ENCODE measurements at regions not wholly inside any gene's neighbourhood (a gene's known extent, or its start where the extent isn't known, plus 50 kb on each side); places are given as distances from the start of the nearest gene placed in this dataset.

- WGBS, 2 donors = 67 to 81% methylated on average over 1 of the region's 1 CpG
- intact Hi-C loops (cut with DNase I) = no loop called here
- H3K9me3 ChIP-seq = no peaks in the 10 kb centered on the region
- ATAC-seq (no peak), DNase-seq (no peak), FAIRE-seq (no peak)
- no peaks in the 10 kb centered on the region for H3K36me3 ChIP-seq
- TF ChIP-seq, protein P1, sequence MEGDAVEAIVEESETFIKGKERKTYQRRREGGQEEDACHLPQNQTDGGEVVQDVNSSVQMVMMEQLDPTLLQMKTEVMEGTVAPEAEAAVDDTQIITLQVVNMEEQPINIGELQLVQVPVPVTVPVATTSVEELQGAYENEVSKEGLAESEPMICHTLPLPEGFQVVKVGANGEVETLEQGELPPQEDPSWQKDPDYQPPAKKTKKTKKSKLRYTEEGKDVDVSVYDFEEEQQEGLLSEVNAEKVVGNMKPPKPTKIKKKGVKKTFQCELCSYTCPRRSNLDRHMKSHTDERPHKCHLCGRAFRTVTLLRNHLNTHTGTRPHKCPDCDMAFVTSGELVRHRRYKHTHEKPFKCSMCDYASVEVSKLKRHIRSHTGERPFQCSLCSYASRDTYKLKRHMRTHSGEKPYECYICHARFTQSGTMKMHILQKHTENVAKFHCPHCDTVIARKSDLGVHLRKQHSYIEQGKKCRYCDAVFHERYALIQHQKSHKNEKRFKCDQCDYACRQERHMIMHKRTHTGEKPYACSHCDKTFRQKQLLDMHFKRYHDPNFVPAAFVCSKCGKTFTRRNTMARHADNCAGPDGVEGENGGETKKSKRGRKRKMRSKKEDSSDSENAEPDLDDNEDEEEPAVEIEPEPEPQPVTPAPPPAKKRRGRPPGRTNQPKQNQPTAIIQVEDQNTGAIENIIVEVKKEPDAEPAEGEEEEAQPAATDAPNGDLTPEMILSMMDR (IDR thresholded peaks at IDR 0.05) = no peak
- H3K27ac ChIP-seq = no peak overlapping the region
- H3K4me1 ChIP-seq = no peaks in the 10 kb centered on the region
- H3K4me3 ChIP-seq = no peak overlapping the region
- H3K27me3 ChIP-seq = no peaks in the 10 kb centered on the region
Observed at GRCh38 chr2:23007631-23008235, 377.2 kb upstream of the KLHL29 start.

DNA sequence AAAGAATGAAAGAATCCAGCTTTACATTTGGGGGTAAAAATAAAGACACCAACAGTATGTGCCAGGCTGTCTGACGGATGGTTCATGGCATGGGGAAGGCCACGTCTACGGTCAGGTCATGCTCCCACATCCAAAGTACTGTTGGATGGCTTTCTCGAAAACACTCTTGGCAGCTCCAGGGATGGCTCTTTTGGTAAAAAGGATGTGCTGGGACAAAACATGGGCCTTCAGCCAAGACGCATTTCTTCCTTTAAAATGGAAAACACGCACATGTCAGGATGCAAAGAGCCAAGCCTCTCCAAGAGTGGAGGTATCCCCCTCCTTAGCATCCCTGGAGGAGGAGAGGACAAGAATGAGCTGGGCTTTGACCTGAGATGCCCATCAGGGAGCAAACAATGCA is 376.5 kb upstream of the KLHL29 start:
- H3K4me3 ChIP-seq = no peak overlapping the region
- no peaks in the 10 kb centered on the region for H3K9me3 ChIP-seq
- no peaks in the 10 kb centered on the region for H3K27me3 ChIP-seq
- no peak for DNase-seq
- TF ChIP-seq, protein P1 (IDR thresholded peaks at IDR 0.05) = no peak
- intact Hi-C loops (cut with DNase I) = no loop called here
- no peaks in the 10 kb centered on the region for H3K36me3 ChIP-seq
- no peak for FAIRE-seq
- ATAC-seq = no peak
- 79 to 81% methylated on average over 6 of the region's 6 CpGs for WGBS, 2 donors
- no peaks in the 10 kb centered on the region for H3K4me1 ChIP-seq
- no peak overlapping the region for H3K27ac ChIP-seq

DNA sequence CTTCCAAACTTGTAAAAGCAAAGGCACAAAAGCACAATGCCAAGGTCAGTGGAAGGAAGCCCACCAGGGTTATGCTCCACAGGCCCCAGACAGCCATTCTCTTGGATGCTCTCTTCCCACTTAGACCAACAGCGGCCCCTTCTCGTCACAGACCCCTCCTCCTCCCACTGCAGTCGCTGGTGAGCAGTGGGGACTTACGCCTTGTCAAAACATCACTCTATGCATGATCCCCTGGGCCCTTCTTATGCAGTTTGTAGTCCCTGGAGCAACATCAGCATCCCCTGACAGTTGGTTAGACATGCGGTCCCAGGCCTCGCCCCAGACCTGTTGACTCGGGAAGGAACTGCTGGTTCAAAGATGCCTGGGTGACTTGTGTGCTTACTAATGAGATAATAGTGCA is 376.0 kb upstream of the KLHL29 start:
- Histone ChIP-seq H3K36me3 (no peaks in the 10 kb centered on the region), H3K27me3 (no peaks in the 10 kb centered on the region), H3K27ac (no peak overlapping the region), H3K4me3 (no peak overlapping the region), H3K4me1 (no peaks in the 10 kb centered on the region), H3K9me3 (no peaks in the 10 kb centered on the region)
- no peak for DNase-seq
- TF ChIP-seq, protein P1 (IDR thresholded peaks at IDR 0.05) = no peak
- no peak for FAIRE-seq
- WGBS, 2 donors = 90 to 93% methylated on average over 7 of the region's 7 CpGs
- no peak for ATAC-seq
- intact Hi-C loops (cut with DNase I) = no loop called here

DNA sequence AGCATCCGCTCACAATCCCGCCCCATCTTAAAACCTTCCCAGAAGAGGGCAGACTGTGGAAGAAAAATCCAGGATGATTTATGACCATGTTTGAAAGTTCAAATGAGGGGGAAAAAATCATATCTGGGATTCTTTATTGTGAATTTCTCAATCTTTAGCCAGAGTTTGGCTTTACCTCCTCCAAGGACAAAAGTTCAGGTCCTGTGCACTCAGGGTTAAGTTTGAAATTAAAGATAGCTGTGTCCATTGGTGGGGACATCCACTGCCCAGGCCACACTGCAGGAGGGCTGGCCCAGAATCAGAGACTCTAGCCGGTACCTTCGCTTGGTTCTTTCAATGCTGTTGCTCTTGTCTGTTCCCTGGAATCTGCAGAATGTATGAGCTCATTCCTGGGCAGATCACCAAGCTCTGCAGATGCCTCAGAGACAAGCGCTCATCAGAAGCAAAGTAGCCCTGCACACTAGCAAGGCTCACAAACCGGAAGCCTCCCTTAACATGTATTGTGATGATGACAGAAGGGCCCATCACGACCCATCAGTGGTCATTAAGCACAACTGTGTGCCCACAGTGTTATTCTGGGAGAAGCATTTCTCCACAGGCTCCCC is 375.3 kb upstream of the KLHL29 start:
- Histone ChIP-seq H3K4me3 (no peak overlapping the region), H3K4me1 (no peaks in the 10 kb centered on the region), H3K27me3 (no peaks in the 10 kb centered on the region), H3K27ac (no peak overlapping the region), H3K36me3 (no peaks in the 10 kb centered on the region), H3K9me3 (no peaks in the 10 kb centered on the region)
- 64 to 67% methylated on average over 7 of the region's 7 CpGs for WGBS, 2 donors
- intact Hi-C loops (cut with DNase I) = no loop called here
- DNase-seq = peak in 1 of 6 donors; percentile 13
- FAIRE-seq = no peak
- TF ChIP-seq, protein P1 (IDR thresholded peaks at IDR 0.05) = no peak
- ATAC-seq = peak in 3 of 4 donors; percentile 44 to 59 (median 46)

GRCh38 chr2:23012499-23012898 is 372.5 kb upstream of the KLHL29 start:
- no peak overlapping the region for H3K4me3 ChIP-seq
- 26% methylated on average over 2 of the region's 2 CpGs for WGBS, 2 donors
- ATAC-seq (no peak), FAIRE-seq (no peak), DNase-seq (no peak)
- no peaks in the 10 kb centered on the region for H3K36me3 ChIP-seq
- H3K4me1 ChIP-seq = no peaks in the 10 kb centered on the region
- H3K27ac ChIP-seq = no peak overlapping the region
- intact Hi-C loops (cut with DNase I) = no loop called here
- no peaks in the 10 kb centered on the region for H3K9me3 ChIP-seq
- H3K27me3 ChIP-seq = no peaks in the 10 kb centered on the region
- TF ChIP-seq, protein P1 (IDR thresholded peaks at IDR 0.05) = no peak

All from pancreas (tissue), 10 donors.